Transverse colon (tissue), 4 donors: ENCODE measurements at regions not wholly inside any gene's neighbourhood (a gene's known extent, or its start where the extent isn't known, plus 50 kb on each side); places are given as distances from the start of the nearest gene placed in this dataset.

Experiments used
- CTCF ChIP-seq, 5 experiments: fragments of 200-600 bp in 3 of 5; fragments of 450-650 bp in 2 of 5; sonication (generic) in 3 of 5; IDR thresholded peaks; 1 replicate in 2 of 5; 2 replicates in 3 of 5; pipeline ENCODE4 v1.5.1; 2016 to 2017; ENCODE audit warnings: antibody characterized with exemption in 5 of 5, inconsistent platforms in 3 of 5, mild to moderate bottlenecking in 2 of 5, moderate library complexity in 1 of 5
- EP300 ChIP-seq: sonication (generic); formaldehyde crosslinking; IDR thresholded peaks from one replicate; pipeline ENCODE4 v1.6.1; 2017; ENCODE audit warnings: antibody characterized with exemption, low read depth
- POLR2AphosphoS5 ChIP-seq, 3 donors: sonication (generic); formaldehyde crosslinking; IDR thresholded peaks; one replicate each; pipeline ENCODE4 v1.6.1; 2016; ENCODE audit warnings: antibody characterized with exemption in 3 of 3

- TF ChIP-seq CTCF (IDR thresholded peaks at IDR 0.05) (no peak), EP300 (no peak), POLR2AphosphoS5 (IDR thresholded peaks at IDR 0.05) (no peak)
Measured at GRCh38 chrX:69324851-69325250, 159.6 kb upstream of the PJA1 start.
